ENCODE measurements at regions not wholly inside any gene's neighbourhood (a gene's known extent, or its start where the extent isn't known, plus 50 kb on each side); places are given as distances from the start of the nearest gene placed in this dataset.
A peak's percentile ranks its signal among the peaks of the same experiment; 100 is the strongest.

GRCh38 chr2:176752295-176752694, 460.3 kb upstream of the HNRNPA3 start:
- TF ChIP-seq, protein P1, sequence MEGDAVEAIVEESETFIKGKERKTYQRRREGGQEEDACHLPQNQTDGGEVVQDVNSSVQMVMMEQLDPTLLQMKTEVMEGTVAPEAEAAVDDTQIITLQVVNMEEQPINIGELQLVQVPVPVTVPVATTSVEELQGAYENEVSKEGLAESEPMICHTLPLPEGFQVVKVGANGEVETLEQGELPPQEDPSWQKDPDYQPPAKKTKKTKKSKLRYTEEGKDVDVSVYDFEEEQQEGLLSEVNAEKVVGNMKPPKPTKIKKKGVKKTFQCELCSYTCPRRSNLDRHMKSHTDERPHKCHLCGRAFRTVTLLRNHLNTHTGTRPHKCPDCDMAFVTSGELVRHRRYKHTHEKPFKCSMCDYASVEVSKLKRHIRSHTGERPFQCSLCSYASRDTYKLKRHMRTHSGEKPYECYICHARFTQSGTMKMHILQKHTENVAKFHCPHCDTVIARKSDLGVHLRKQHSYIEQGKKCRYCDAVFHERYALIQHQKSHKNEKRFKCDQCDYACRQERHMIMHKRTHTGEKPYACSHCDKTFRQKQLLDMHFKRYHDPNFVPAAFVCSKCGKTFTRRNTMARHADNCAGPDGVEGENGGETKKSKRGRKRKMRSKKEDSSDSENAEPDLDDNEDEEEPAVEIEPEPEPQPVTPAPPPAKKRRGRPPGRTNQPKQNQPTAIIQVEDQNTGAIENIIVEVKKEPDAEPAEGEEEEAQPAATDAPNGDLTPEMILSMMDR (conservative IDR thresholded peaks at IDR 0.05; ENCODE audit: control insufficient read depth, insufficient read depth, low read depth, low read length): no peak
- no peak overlapping the region for H3K4me3 ChIP-seq (ENCODE audit: control insufficient read depth, low read depth, low read length)
- DNase-seq (ENCODE audit: low read depth): no peak

DNA sequence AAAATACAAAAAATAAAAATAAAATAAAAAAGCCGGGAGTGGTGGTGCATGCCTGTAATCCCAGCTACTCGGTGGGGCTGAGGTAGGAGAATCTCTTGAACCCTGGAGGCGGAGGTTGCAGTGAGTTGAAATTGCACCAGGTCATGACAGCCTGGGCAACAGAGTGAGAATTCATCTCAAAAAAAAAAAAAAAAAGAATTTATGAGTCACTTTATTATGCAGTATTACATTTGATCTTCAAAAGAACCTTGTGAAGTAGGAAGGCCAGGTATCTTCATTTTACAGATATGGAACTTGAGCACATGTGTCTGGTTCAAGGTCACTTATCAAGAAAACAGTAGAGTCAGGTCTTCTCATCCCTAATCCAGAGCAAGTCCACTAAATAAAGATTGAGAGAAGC, 459.4 kb upstream of the HNRNPA3 start:
- DNase-seq (ENCODE audit: low read depth): no peak
- no peak overlapping the region for H3K4me3 ChIP-seq (ENCODE audit: control insufficient read depth, low read depth, low read length)
- TF ChIP-seq, protein P1 (conservative IDR thresholded peaks at IDR 0.05; ENCODE audit: control insufficient read depth, insufficient read depth, low read depth, low read length): no peak

DNA sequence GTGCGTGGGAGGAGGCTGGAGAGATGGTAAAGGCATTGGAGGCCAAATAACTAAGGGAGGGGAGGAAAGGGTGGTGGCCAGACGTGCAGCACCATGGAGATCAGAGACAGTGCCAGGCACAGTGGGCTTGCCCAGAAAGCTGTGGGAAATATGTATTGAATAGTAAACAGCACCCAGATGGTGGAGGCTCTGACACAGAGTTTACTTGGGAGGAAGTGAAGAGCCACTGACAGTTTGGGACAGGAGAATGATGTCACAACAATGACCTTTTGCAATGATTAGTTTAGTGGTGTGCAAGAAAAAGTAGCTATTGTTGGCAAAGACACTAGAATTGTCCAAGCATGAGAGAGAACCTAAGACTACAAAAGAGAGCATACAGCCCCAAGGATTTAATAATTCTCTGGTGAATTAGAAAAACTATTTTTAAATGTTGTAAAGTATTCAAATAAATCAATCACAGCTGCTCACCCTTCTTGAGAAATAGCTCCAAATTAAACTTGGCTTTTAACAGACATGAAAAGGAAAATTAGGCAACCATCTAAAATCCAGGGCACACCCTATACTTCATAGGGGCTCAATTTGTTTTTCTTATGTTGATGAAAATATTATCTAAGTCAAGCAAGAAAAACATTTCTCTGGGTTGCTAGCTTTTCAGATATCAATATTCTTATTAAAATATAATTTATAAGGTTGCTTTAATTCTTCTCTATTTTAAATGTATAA, 458.7 kb upstream of the HNRNPA3 start:
- TF ChIP-seq, protein P1 (conservative IDR thresholded peaks at IDR 0.05; ENCODE audit: control insufficient read depth, insufficient read depth, low read depth, low read length): no peak
- DNase-seq (ENCODE audit: low read depth): peak; percentile 85

GRCh38 chr2:176755537-176756135, 457.0 kb upstream of the HNRNPA3 start:
- H3K4me3 ChIP-seq (ENCODE audit: control insufficient read depth, low read depth, low read length): no peak overlapping the region
- no peak for DNase-seq (ENCODE audit: low read depth)
- TF ChIP-seq, protein P1 (conservative IDR thresholded peaks at IDR 0.05; ENCODE audit: control insufficient read depth, insufficient read depth, low read depth, low read length): no peak

More for the DNA sequence above, 458.7 kb upstream of the HNRNPA3 start:
- no peak overlapping the region for H3K4me3 ChIP-seq (ENCODE audit: control insufficient read depth, low read depth, low read length)

- no peak for DNase-seq (ENCODE audit: low read depth)
- TF ChIP-seq, protein P1 (conservative IDR thresholded peaks at IDR 0.05; ENCODE audit: control insufficient read depth, insufficient read depth, low read depth, low read length): no peak
- H3K4me3 ChIP-seq (ENCODE audit: control insufficient read depth, low read depth, low read length): no peak overlapping the region
Observed at GRCh38 chr2:176758426-176758825, 454.2 kb upstream of the HNRNPA3 start.

DNA sequence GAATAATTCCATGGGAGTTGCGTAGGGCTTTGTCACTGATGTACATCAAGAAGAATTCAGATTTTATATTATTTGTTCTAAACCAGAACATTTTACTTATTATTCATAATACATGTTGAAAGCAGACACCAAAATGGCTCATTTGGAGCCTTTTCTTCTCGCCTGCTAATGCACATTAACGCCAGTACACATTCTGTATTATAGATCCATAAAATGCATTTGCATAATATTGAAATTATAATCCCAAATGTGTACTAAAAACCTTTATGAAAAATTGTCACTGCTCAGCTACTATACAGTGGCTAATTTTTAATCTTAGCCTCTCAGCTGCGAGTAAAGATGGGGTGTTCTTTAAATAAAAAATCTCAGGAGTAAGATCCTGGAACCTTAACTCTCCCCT, 452.2 kb upstream of the HNRNPA3 start:
- TF ChIP-seq, protein P1 (conservative IDR thresholded peaks at IDR 0.05; ENCODE audit: control insufficient read depth, insufficient read depth, low read depth, low read length): no peak
- DNase-seq (ENCODE audit: low read depth): no peak
- H3K4me3 ChIP-seq (ENCODE audit: control insufficient read depth, low read depth, low read length): no peak overlapping the region
